HG03045 (cell line): ENCODE measurements at regions not wholly inside any gene's neighbourhood (a gene's known extent, or its start where the extent isn't known, plus 50 kb on each side); places are given as distances from the start of the nearest gene placed in this dataset.

ENCODE experiments used
- ATAC-seq: cut with Tn5 transposase; IDR thresholded peaks from one replicate; pipeline ENCODE4 v1.9.1; 2021; ENCODE audit warnings: mild to moderate bottlenecking, moderate library complexity; ENCODE audit not compliant: unreplicated experiment

DNA sequence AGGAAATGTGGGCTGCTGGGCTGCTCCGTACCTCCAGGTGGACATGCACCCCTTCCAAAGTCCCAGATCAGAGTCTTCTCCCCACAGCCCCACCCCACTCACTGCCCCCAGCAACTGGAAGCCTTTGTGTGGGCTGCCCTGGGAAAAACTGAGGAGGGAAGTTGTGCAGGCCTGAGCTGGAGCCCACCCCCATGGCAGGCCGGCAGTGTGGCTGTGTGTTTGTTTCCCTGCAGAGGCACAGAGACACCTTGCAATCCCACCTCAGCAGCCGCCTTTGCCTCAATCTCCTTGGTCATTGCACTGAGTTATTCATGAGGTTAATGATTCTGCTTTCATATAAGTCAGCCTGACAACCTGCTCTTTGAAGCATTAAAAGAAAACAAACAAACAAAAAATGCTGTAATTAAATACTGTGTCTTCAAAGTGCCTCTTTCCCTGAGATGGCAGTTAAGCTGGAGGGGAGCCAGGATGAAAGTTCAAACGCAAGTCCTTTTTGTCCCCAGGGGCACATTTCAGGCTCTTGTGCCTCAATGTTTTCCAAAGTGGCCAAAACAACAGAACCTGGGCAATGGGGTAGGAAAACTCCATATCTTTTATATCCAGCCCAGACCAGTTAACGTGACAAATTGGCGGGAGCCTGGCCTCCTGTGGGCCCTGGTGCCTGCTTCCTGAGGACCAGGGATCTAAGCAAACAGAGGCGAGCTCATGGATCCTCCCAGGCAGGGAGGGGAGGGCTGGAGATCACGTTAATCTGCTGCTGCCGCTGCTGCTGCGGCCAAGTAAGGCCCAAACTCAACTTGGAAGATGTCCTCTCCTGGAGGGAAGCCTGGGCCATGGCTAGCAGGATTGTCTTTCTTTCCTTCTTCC, 51.9 kb upstream of the TSPAN11 start:
- no peak for ATAC-seq

GRCh38 chr12:30870491-30871265, 55.9 kb upstream of the TSPAN11 start:
- ATAC-seq = no peak

- no peak for ATAC-seq
These were observed 59.1 kb upstream of the TSPAN11 start for GRCh38 chr12:30867415-30867814.

DNA sequence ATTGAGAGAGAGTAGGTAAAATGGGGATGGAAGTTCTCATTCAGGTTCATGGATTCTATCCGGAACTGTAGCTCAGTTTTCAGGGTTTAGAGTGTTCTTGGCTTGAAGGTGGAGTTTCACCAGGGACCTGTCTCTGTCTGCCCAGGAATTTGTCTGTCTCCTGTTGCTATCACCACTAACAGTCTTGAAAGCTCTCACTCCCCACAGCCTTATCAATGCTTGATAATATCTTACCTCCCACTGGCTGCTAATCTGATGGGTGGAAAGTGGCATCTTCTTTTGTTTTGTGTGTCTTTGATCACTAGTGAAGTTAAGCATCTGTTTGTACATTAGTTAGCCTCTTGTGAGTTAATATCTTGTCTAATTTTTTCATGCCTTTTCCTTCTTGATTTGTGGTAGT, 60.3 kb upstream of the TSPAN11 start:
- ATAC-seq = no peak

- no peak for ATAC-seq
These were observed 62.7 kb upstream of the TSPAN11 start for GRCh38 chr12:30863839-30864238.

DNA sequence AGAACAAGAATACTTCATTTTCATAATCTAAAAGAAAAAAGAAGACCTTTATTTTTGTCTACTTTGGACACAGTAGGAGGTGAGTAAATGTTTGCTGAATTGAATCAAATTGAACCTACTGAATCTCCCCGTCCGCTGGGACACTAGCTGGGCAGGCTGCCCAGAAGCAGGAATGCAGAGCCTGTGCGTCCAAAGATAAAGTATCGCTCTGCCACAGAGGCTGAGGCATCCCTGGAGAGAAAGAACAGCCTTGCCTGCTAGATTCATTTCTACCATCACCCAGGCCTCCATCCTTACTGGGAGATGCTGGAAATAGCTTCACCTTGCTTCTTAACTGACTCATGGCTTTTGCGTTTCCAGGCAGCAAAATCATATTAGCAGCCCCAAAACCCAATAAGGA, 64.1 kb upstream of the TSPAN11 start:
- no peak for ATAC-seq

DNA sequence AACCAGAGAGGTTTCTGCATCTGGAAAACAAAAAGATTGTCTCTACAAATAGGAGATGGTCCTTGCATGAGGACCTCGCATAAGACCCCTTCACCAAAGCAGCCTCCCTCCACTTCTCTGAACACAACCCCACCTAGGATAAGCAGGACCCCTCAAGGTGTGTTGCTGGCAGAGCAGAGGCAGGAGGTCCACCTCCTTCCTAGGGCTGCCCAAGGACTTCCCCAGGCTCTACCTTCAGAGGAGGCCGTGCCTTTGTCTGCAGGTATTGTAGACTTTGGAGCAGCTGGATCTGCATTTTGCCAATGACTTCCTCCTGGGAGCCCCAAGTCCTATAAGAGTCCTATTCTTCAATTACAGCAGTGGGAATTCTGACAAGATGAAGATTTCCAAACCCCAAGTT, 67.3 kb upstream of the TSPAN11 start:
- ATAC-seq = no peak

- ATAC-seq = no peak
These were observed 68.1 kb upstream of the TSPAN11 start for GRCh38 chr12:30858471-30858870.

DNA sequence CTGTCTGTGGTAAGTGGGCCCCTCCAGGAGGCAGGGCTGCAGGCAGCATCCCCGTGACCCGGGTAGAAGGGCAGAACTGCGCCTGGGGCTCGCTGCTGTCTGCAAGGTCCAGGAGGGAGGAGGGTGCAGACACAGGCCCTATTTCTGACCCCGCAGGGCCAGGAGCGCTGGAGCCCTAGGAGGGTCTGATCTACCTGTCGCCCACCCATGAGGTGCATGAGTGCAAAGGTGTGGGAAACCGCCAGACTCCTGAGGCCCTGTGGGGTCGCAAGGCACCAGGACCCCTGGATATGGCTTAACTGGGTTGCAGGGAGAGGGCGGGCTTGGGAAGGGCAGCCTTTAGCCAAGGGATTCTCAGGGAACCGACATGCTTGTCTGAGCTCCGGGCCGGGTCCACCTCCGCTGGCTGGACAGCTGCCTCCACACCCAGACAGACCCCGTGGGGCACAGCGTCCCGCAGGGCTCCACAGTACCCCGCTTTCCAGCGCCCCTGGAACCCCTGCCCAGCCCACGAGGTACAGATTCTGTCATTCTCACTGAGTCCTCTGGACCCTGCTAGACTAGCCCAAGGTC, 72.9 kb upstream of the TSPAN11 start:
- ATAC-seq = no peak

GRCh38 chr12:30850684-30851083, 75.9 kb upstream of the TSPAN11 start:
- no peak for ATAC-seq

- ATAC-seq = no peak
These were observed 79.3 kb upstream of the TSPAN11 start for GRCh38 chr12:30847259-30847658.

DNA sequence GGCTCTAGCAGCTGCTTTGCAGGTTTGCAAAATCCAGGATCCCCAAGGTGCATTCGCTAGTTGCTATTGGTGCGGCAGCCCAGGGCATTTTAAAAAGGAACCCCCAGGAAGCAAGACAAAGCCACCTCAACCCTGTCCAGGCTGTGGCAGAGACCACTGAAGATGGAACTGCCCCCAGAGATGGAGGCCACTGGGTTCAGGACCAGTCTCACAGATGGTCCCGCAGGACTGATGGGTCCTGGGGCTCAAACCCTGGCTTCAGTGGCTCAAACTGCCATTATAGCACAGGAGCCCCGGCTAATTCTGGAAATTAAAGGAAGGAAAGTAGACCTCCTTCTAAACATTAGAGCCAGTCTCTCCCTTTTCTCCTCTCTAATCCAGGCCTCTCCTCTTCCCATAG, 79.8 kb upstream of the TSPAN11 start:
- no peak for ATAC-seq

- ATAC-seq = no peak
These were observed 80.9 kb upstream of the TSPAN11 start for GRCh38 chr12:30845676-30846075.

DNA sequence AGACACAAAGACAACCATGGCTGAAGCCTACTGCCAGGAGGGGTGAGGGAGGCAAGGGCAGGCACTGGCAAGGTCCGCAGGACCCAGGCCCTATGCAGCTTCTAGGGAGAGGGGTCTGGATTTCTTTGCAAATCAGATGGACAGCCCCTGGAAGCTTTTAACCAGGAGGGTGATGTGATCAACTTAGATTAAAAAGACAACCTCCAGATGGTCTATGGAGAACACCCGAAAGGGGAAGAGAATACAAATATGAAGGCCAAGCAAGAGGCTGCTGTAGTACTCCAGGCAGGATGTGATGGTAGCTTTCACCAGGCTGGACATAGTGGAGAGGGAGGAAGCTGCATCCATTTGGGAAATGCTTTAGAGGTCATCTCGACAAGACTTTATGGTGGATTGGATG, 83.3 kb upstream of the TSPAN11 start:
- ATAC-seq = no peak

DNA sequence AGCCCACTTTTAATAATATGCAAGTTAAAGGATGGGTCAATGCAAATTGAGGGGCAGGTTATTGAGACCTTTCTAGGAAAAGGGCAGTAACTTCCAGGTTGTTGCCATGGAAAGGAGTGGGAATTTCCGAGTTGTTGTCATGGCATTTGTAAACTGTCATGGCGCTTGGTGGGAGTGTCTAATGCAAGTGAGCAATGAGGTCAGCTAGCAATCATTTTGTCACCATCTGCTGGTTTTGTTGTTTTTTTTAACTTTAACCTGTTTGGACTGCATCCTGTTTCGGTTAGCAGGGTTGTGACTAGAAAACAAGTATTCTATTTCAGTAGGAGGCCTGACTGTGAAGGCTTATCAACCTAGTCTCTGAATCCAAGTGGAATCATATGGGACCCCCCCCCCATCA, 85.8 kb upstream of the TSPAN11 start:
- ATAC-seq = no peak

DNA sequence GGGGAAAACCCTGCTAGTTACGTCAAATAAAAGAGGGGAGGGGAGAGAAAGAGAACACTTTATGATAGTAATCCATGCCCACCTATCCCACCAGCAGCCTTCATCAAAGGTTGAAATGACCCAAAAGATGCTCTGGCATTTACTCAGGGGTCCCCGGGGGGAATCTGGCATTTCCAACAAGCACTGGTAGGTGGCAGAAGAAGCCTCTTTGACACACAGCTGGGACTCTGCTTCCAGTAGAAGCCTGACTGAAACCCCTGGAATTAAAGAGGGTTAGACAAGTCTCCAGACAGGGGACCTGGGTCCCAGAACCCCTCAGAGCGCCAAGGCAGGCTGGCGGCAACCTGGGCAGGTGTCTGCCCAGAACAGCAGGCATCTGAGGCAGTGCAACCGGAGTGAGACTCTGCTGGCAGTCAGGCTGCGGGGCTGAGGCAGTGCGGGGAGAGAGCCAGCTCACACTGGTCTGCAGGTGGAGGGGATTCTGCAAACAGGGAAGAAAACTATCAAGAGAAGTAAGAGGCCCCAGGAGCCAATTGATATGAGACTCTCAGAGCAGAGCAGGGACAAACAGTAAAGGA, 85.0 kb upstream of the CAPRIN2 start:
- no peak for ATAC-seq

DNA sequence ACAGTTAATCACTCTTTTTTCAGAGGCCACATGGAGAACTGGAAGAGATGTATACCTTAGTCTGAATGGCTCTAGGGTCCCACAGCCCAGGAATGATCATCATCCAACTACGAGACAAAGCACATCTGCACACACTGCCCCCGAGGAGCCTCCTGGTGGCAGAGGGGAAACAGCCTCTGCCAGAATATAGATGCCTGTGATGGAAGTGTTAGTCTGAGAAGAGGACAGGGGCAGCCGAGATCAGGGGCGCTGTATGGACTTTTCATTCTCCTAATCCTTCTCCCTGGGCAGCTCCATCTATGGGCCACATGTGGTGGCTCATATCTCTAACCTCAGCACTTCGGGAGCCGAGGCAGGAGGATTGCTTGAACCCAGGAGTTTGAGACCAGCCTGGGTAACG, 82.8 kb upstream of the CAPRIN2 start:
- ATAC-seq = no peak

DNA sequence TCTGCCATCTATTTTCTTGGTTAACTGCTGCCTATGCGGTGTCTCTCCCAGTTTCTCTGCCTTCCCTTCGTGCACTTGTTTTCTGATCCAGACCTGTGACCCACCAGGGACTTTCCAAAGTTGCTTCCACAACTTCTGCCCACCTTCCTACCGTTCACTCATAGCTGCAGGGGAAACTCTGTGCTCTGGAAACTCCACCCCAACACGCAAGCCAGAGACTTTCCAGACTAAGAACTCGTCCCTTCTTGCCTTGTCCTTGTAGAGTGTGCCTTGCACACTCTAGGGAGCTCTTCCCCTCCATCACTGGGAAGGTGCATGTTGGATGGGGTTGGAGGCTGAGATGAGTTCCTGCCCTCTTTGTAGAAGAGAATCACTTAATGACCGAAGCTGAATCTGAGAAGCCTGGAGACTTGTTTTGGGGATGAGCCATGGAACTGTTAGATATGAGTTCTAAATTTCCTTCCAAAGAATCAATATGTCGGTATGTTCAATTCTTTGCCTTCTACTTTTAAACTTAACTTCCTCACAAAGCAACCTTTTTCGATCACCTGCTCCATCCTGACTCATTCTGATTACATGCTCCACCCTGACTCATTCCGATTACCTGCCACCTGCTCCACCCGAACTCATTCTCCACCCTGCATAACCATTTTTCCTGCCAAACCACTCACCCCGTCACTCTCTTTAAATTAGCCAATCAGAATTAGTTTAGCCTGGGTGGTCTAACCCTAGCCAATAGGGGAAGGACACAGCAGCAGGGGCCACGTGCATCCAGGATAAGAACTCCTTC, 82.1 kb upstream of the CAPRIN2 start:
- no peak for ATAC-seq

DNA sequence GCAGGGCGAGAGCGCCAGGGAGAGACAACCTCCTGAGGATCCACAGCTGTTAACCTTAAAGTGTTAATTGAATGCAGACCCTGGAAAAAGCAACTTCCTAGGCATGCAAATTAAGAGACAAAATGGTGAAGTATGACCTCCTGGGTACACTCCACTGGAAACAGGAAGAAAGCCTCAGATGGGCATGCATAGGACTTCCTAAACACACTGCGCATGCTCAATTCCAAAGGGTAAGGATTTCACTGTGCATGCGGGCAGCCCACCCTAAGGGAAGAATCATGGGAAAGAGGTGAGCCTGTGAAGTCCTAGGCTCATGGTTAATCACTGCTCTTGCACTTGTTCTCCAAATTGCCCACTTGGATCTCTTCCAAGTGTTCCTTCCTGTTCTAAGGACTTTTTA, 80.5 kb upstream of the CAPRIN2 start:
- ATAC-seq = no peak

DNA sequence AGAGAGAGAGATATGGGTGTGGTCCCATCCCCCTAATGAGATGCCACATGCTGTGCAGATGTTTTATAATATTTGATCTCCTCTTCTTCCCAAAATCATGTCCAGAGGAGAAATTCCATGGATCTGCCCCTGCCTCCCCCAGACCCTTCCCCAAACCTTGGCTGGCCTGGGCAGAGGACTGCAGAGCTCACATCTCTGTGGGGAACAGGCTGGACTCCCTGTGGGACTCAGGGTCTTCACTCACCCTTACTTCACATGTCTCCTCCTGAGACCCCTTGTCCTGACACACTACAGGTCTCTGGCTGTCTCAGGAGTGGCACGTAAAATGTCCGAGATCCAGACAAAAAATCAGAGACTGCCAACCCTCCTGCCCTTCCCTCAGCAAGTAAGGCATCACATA, 76.0 kb upstream of the CAPRIN2 start:
- ATAC-seq = no peak

DNA sequence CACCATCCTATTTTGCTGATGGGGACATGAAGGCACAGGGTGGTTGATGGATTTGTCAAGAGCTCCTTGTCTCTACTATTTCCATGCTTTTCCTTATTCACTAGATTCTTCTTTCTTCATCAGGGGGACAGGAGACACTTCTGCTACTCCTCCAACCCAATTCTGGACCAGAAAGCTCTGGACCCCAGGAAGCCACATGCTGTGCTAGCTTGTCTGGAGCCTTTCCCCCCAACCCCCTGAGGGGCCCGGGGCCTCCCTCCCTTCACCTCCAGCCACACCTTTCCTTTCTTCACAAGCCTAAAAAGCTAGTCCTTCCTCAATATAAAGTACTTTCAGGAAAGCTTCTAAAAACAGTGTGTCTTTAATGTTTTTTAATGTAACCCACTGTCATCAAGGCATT, 75.1 kb upstream of the CAPRIN2 start:
- no peak for ATAC-seq
